GM21515 (cell line): ENCODE measurements at regions not wholly inside any gene's neighbourhood (a gene's known extent, or its start where the extent isn't known, plus 50 kb on each side); places are given as distances from the start of the nearest gene placed in this dataset.
"Not testable (repeated sequence)": the region's sequence is repeated elsewhere in the genome, so short reads cannot be mapped to it uniquely, and the experiment has no call there.

Experiments
- ATAC-seq: cut with Tn5 transposase; IDR thresholded peaks from one replicate; pipeline ENCODE4 v1.9.1; 2021; ENCODE audit not compliant: unreplicated experiment

DNA sequence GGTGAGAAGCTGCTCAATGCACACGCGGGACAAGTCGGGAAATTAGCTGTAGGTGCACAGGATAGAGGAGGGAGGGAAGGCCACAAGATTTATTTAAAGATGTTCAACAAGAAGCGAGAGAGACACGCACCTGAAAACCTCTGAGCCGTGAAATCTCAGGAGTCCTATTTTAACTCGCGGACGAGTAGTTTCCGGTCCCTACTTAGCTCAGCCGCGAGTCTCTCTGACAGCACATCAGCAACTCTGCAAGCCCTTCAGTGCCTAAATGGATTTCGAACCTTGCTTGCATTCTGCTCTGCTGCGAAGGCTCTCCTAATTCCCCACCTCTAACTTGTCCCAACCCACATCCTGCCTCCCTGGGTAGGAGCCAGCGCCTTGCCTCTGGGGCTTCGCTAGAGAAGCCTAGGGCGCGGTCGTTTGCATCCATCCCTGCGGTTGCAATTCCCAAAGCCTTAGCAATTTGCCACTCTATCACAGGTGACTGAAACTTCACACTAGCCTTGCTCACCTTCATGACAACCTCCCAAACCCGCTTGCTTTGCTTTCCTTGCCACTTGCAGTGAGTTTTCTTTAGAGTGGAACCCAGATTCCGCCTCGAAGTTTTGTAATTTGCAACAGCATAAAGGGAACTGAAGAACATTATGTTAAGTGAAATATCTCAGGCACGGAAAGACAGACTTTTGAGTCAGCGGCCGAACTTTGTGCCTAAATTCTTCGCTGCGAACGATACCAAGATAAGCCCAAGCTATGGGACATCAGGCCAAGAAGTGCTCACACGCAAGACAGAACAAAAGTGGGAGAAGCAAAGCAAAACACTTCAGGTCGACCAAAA is 202.8 kb downstream of the KDM5D start:
- ATAC-seq = peak; percentile 96

DNA sequence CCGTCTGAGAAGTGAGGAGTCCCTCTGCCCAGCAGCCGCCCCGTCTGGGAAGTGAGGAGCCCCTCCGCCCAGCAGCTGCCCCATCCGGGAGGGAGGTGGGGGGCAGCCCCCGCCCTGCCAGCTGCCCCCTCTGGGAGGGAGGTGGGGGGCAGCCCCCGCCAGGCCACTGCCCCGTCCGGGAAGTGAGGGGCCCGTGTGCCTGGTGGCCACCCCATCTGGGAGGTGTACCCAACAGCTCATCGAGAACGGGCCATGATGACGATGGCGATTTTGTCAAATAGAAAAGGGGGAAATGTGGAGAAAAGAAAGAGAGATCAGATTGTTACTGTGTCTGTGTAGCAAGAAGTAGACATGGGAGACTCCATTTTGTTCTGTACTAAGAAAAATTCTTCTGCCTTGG is 208.8 kb downstream of the KDM5D start:
- not testable (repeated sequence) for ATAC-seq

DNA sequence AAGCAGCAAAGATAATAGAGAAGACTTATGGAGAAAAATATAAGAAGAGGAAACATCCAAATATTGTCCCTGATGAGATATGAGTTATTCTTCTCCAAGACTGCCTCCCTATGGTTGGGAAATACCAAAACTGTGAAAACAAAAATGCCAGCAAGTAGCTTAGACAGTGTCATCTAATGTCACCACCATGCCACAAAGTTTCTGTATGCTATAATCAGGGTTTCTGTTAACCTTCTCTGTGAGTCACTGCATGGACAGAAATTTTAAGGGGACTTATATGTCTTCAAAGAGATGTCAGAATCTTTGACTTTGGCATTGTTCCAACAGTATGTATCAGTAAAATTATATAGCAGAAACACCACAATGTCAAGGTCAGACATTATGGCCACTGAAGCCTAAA is 222.6 kb downstream of the KDM5D start:
- no peak for ATAC-seq

DNA sequence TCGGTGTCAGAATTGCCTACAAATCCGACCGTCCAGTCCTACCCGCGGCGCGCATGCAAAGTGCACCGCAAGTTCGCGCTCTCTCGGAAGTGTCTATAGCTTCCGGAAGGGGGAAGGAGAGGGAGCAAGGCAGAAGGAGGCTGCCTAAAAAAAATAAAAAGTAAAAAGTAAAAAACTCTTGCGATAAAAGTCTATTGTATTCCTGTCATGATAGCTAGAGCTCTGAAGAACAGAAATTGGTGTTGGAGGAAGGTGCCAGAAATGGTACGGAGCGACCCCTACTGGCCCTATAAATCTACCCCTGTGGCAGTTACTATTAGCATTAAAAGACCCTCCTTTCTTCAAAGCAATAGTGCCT is 241.5 kb downstream of the KDM5D start:
- no peak for ATAC-seq

DNA sequence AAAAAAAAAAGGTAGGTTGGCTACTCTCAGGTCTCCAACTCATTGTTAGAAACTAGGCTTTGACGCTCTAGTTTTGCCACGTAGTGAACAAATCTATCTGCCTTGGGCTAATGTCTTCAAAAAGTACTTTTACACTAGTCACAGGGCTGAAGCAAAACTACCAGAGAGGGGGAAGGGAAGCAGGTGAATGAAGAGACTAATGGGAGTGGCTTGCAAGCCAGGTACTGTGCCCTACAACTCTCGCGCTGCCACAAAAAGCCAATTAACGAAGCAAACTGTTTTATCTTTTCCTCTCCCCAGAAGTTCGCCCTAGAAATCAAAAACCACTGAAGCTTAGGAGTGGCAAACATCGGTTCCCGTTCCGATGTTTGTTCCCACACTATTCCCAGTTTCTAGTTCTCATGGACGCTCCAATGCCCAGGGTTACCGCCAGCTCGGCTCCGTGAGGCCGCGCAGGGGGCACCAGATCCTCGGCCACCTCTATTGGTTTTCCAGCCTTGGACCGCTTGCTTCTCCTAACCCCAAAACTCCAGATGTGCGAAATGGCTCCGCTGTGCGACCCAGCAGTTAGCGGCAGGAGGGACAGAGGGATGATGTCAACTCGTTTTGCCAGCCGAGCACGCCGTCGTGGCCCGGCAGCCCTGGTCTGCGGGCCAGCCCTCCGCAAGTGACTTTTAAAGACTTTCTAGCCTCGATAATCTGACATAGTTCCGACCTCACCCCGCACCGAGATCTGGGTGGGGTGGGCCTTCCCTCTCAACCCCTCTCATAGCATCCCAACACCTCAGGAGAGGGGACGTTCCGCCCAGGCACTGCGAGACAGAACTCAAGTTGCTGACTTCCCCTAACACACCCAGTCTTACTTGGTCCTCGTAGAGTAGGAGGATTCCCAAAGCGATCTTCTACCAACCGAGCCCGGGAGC is 242.1 kb downstream of the KDM5D start:
- ATAC-seq = no peak

DNA sequence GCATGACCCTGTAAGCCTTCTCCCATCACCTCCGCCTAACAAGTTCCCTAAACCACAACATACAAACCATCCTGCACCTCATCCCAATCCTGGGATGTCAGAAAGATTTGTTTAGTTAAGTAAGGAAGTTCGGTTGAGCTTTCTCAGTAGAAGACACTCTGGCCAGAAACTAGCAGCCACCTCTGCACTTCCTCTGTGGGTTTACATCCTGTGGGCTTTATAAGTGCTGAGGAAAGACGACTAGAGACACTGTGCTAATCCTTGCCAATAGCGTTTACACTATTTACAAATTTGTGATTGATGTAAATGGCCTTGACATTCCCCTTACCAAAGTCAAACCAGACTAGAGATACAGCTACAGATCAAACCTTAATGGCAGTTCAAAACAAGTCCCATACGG is 246.0 kb downstream of the KDM5D start:
- no peak for ATAC-seq

DNA sequence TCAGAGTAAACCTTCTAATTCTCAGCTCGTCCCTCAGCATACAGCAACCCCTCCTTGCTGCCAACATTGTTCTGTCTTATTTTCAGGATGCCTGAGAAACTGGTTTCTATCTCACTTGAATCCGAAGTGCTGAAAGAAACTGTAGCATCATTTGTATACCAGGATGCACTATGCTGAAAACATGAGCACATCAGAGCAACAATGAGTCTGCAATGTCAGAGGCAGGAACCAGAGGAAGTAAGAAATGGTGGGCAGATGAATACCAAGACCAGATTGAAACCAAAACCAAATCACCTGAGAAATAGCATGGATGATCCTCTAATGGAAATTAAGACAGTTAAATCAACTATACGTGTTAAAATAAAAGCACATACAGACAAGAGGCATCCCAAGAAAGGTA is 257.0 kb downstream of the KDM5D start:
- ATAC-seq = no peak

DNA sequence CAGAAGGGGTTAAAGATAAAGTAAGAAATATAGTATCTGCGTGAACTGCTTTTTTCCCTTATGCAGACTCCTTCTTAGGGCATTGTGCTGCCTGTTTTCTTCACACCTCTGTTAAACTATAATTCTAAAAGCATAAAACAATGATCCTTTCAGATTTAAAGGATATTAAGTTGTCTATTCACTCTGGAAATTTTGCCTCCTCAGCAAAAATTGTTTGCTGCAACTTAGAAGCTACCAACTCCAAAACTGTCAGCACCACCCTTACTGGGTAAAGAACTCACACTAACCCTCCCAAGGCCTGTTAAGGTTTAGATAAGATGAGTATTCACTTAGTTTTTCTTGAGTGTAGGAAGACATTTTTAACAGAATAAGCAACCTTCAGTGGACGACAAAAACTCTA is 259.5 kb downstream of the KDM5D start:
- ATAC-seq = no peak

DNA sequence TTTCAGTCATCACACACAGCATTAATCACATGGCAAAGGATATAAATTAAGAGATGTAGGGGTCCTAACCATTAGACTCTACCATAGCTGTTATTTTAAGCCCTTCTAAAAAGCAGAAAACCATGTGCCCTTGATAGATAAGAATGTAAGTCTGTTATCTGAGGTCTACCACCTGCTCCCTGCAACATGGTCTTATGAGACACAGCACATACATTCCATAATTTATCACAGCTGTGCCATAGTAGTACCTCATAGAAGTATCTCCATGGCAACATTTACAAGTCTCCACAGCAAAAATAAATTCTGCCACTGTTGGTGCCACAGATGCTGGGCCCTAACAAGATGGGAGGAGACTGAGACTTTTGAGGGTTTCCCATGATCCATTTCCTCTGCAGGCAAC is 265.4 kb downstream of the KDM5D start:
- no peak for ATAC-seq

DNA sequence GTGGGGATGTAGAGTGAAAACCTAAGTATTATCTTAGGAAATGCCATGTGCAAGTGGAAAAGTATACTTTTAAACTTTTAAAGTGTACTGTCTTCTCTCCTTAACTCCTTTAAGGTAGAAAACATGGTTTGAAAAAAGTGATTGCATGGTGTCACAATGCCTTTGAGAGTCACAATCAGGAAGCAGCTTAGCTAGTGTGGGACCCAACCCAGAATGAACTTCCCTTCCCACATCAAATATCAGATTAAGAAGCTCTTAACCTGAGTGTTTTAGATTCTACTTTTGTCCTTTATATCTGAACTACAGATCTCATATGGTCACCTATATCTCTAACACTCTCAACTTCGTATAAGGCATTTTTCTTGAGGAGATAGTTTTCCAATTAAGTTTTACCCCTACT is 266.6 kb downstream of the KDM5D start:
- ATAC-seq = no peak

DNA sequence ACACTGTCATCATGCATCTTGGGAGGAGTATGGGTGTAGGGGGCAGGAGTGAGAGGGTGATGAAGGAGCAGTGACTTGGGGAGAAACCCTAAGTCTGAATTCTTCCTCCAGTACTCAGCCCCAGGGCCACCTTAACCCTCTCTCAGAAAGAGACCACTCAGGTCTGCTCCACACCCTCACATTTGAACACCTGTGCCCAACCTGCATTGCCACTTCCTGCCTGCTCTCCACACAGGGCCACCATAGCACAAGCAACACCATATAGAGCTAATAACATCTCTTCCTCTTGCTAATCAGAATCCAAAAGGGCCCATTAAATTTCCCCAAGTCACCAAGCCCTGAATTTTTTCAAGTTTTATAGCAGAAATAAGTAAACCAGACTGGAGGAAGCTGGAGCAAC is 278.7 kb downstream of the KDM5D start:
- ATAC-seq = no peak

DNA sequence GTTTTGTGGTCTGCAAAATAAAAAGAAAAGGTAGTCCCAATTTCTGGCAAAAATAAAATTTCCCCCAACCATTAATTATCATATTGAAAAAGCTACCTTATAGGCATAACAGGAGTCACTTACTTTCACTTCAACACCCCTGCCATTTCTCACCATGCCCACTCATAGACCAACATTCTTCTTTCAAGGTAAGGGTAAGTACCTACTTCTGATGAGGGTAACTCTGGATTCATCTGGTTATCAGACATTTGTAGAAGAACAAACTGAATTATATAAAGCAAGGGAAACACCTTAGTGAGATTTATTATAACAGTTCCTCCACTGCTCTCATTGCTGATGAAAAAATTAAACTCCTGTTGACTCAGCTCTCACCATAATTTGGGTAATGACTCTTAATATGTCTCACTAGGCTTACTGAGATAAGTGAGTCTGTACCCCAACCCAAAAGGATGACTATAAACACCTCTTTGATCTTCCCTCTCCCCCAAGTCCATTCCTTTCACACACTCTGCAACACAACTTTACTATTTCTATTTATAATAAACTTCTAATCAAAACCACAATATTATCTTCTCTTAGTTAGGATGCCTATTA is 287.6 kb downstream of the KDM5D start:
- ATAC-seq = no peak

DNA sequence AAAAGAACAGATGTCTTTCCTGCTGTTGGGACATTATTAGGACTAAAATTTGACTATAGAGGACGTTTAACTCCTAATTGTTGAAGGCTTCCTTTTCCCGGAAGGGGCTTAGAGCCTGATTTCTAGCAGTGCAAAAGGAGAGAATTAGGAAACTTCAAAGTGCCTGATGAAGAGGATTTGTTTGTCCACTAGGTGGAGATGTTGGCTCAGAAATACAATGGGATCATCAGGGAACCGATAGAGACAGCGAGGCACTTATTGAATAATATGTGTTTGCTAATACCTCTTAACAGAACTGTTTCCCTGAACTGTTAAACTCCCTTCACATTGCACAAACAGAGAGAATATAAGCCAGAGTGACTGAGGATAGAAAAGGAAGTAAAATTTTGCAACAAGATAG is 311.5 kb downstream of the KDM5D start:
- peak; percentile 66 for ATAC-seq

DNA sequence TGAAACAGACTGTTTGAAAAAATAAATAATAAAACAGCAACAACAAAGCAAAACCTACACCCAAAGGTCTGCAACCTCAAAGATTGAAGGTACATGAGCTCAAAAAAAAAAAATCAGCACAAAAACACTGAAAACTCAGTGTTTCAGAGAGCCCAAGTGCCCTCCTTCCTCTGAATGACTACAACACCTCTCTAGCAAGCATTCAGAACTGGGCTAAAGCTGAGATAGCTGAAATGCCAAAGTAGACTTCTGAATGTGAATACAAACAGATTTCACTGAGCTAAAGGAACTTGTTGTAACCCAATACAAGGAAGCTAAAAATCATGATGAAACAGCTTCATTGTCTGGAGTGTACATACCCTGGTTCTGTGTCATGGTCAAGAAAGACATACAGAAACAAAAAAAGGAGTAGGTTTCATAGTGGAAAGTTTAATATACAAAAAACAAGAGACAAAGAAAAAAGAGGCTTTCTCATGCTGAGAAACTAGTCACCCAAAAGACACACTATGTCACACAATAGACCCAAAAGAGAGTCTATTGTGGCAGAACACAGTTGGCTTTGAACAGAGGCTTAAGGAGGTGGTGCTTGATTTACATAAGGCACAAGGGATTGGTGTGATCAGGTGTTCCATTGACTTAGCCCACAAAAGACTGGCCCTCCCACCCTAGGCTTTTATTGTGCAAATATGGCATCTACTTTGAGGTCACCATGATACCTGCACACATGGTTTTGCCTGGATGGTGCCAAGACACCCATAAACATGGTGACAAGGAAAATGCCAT is 316.6 kb downstream of the KDM5D start:
- ATAC-seq = no peak

DNA sequence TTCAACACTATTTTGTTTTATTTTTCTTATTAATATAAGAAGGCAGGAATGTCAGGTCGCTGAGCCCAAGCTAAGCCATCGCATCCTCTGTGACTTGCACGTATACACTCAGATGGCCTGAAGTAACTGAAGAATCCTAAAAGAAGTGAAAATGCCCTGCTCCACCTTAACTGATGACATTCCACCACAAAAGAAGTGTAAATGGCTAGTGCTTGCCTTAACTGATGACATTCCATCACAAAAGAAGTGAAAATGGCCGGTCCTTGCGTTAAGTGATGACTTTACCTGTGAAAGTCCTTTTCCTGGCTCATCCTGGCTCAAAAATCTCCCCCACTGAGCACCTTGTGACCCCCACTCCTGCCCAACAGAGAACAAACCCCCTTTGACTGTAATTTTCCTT is 317.3 kb downstream of the KDM5D start:
- ATAC-seq = not testable (repeated sequence)

DNA sequence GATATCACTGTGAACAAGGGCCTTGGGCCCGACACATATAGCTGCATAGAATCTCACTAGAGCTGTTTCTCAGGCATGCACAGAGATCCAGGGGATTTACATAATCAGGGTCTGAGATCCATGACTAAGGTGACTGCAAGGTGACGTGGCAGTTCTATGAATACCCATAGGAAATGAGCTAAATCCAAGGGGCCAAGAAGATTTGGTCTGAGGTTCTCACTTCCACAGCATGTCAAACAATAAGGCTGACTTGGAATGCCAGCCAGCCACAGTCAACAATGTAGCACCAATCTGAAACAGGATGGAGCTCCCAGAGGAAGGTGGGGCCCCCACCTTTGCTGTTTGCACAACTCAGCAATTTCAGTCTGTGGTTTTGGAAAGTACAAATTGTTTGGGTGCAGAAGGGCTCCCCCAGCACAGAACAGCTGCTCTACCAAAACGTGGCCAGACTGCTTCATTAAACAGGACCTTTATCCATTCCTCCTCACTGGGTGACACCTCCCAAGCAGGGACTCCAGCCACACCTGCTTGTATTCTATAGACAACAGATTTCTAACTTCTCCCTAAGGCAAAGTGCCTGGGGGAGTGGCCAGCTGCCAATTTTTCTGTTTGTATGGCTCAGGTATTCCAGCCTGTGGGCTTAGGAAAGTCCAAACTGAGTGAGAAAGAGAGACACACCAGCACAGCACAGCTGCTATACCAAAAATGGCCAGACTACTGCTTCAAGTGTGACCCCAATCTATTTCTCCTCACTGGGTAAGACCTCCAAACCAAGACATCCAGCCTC is 333.4 kb downstream of the KDM5D start:
- ATAC-seq = no peak

DNA sequence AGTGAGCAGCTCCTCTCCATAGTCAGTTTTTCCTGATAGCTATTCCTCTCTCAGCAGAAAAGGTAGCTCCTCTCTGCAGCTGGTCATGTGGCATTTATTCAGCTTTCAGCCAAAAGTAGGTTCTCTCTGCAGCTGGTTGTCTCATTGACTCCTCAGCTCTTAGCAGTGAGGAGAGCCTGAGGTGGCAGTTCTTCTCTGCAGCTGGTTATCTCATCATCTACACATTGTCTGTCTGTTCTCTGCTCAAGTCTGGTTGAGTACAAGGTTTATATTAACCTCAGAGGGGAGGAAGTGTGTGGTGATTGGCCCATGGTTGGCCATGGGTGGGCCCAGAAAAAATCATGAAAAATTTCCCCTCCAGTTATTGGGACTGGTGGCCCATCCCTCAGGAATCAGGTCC is 338.3 kb downstream of the KDM5D start:
- ATAC-seq = no peak

DNA sequence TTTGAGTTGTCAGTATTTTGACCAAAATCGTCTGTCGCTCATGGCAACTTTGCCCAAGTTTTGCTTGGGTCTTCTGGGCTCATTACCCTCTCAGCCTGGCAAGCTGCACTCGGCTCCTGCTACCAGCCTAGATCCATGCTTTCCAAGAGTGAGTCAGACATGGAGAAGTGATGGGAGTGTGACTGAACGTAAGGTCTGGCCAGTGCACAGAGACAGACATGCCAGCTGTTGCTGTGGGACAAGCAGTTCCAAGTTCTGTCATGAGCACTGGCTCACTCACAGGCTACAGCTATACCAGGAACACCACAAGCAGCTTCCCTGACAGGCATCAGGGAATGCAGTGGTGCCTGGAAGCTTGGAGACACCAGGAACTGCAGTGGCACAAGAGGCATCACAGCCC is 338.9 kb downstream of the KDM5D start:
- ATAC-seq = no peak

DNA sequence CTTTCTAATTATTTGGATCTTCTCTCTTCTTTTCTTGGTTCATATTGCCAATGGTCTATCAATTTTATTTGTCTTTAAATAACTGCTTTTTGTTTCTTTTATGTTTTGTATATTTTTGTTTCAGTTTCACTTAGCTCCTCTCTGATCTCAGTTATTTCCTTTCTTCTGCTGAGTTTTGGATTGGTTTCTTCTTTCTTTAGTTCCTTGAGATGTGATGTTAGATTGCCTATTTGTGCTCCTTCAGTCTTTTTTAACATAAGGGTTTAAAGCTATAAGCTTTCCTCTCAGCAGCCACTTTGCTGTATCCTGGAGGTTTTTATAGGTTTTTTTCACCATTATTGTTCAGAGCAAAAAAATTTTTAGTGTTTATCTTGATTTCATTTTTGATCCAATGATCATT is 351.6 kb downstream of the KDM5D start:
- ATAC-seq = no peak

DNA sequence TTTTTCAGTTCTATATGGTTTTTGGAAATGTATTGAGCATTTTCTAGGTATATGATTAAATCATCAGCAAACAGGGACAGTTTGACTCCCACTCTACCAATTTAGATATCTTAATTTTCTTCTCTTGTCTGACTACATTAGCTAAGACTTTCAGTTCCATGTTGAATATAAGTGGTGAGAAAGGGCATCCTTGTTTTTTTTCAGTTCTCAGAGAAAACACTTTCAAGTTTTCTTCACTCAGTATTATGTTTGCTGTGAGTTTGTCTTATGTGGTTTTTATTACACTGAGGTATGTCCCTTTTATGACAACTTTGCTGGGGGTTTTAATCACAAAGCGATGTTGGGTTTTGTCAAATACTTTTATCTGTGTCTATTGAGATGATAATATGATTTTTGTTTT is 352.6 kb downstream of the KDM5D start:
- ATAC-seq = no peak
